DOHH2 (cell line): ENCODE measurements at regions not wholly inside any gene's neighbourhood (a gene's known extent, or its start where the extent isn't known, plus 50 kb on each side); places are given as distances from the start of the nearest gene placed in this dataset.

Source experiments
- H3F3A ChIP-seq: fragments of 200-600 bp; sonication (generic), shearing (Covaris generic); 2 replicates; pipeline ENCODE4 v1.6.0; 2016; ENCODE audit warnings: antibody characterized with exemption, mild to moderate bottlenecking; ENCODE audit not compliant: control insufficient read depth, insufficient read depth
- H3K27ac ChIP-seq: fragments of 200-600 bp; sonication (generic); 2 replicates; pipeline ENCODE4 v1.5.1; 2014; ENCODE audit warnings: low read depth, mild to moderate bottlenecking, low read length, moderate library complexity
- H3K27me3 ChIP-seq: fragments of 200-600 bp; sonication (generic); 2 replicates; pipeline ENCODE4 v1.6.1; 2014; ENCODE audit warnings: mild to moderate bottlenecking, low read length, mixed read lengths; ENCODE audit not compliant: control insufficient read depth
- H3K36me3 ChIP-seq: fragments of 200-600 bp; sonication (generic); 2 replicates; pipeline ENCODE4 v1.6.1; 2014; ENCODE audit warnings: mild to moderate bottlenecking, low read length, moderate library complexity, mixed read lengths; ENCODE audit not compliant: control insufficient read depth
- H3K4me1 ChIP-seq: fragments of 200-600 bp; sonication (generic); 2 replicates; pipeline ENCODE4 v1.6.1; 2014; ENCODE audit warnings: mild to moderate bottlenecking, low read length, mixed read lengths; ENCODE audit not compliant: control insufficient read depth
- H3K4me2 ChIP-seq: fragments of 200-600 bp; sonication (generic); 2 replicates; pipeline ENCODE4 v1.6.0; 2014; ENCODE audit warnings: mild to moderate bottlenecking, low read length, moderate library complexity
- H3K4me3 ChIP-seq: fragments of 200-600 bp; sonication (generic); 2 replicates; pipeline ENCODE4 v1.5.1; 2014; ENCODE audit warnings: mild to moderate bottlenecking, low read length, mixed read lengths
- H3K79me2 ChIP-seq: fragments of 200-600 bp; sonication (generic); 2 replicates; pipeline ENCODE4 v1.6.1; 2014; ENCODE audit warnings: mild to moderate bottlenecking, low read length, mixed read lengths; ENCODE audit not compliant: control insufficient read depth
- H3K9me2 ChIP-seq: fragments of 200-600 bp; sonication (generic); replicated peaks from 2 replicates; pipeline ENCODE4 v1.6.1; 2014; ENCODE audit warnings: mild to moderate bottlenecking, low read length, mixed read lengths; ENCODE audit not compliant: control insufficient read depth
- H3K9me3 ChIP-seq: fragments of 200-600 bp; sonication (generic); 2 replicates; pipeline ENCODE4 v1.6.1; 2014; ENCODE audit warnings: antibody characterized with exemption, low read length, mixed read lengths; ENCODE audit not compliant: control insufficient read depth, insufficient read depth
- H4K20me1 ChIP-seq: fragments of 200-600 bp; sonication (generic); 2 replicates; pipeline ENCODE4 v1.6.0; 2014; ENCODE audit warnings: low read depth, mild to moderate bottlenecking, antibody characterized with exemption, low read length, moderate library complexity; ENCODE audit not compliant: control insufficient read depth, insufficient read depth
- CTCF ChIP-seq: fragments of 200-600 bp; sonication (generic); IDR thresholded peaks from one replicate; pipeline ENCODE4 v1.5.1; 2014; ENCODE audit warnings: antibody characterized with exemption, mild to moderate bottlenecking, low read depth, low read length; ENCODE audit not compliant: poor library complexity, severe bottlenecking
- EZH2phosphoT487 ChIP-seq: fragments of 200-600 bp; sonication (generic); IDR thresholded peaks from 2 replicates; pipeline ENCODE4 v1.6.1; 2017; ENCODE audit warnings: borderline replicate concordance, mild to moderate bottlenecking, antibody characterized with exemption, low read length, moderate library complexity, mixed read lengths

GRCh38 chr3:20890111-20890519 is 704.1 kb upstream of the SGO1 start:
- TF ChIP-seq CTCF (no peak), EZH2phosphoT487 (no peak)
- H3K4me3 ChIP-seq: no peak overlapping the region
- H3K79me2 ChIP-seq: no peaks in the 10 kb centered on the region
- H3K4me2 ChIP-seq: no peak overlapping the region
- no peaks in the 10 kb centered on the region for H3K9me3 ChIP-seq
- no peaks in the 10 kb centered on the region for H3K36me3 ChIP-seq
- H3K9me2 ChIP-seq: no peaks in the 10 kb centered on the region
- H3K4me1 ChIP-seq: no peaks in the 10 kb centered on the region
- H3K27me3 ChIP-seq: no peaks in the 10 kb centered on the region
- H3K27ac ChIP-seq: no peak overlapping the region
- no peaks in the 10 kb centered on the region for H4K20me1 ChIP-seq
- no peaks in the 10 kb centered on the region for H3F3A ChIP-seq

GRCh38 chr3:20878691-20879090 is 692.7 kb upstream of the SGO1 start:
- no peaks in the 10 kb centered on the region for H4K20me1 ChIP-seq
- H3F3A ChIP-seq: no peaks in the 10 kb centered on the region
- H3K4me3 ChIP-seq: no peak overlapping the region
- H3K4me2 ChIP-seq: no peak overlapping the region
- no peaks in the 10 kb centered on the region for H3K9me3 ChIP-seq
- no peaks in the 10 kb centered on the region for H3K4me1 ChIP-seq
- no peak overlapping the region for H3K27ac ChIP-seq
- no peaks in the 10 kb centered on the region for H3K79me2 ChIP-seq
- no peak for TF ChIP-seq EZH2phosphoT487
- no peak for TF ChIP-seq CTCF
- H3K36me3 ChIP-seq: no peaks in the 10 kb centered on the region
- H3K27me3 ChIP-seq: no peaks in the 10 kb centered on the region
- H3K9me2 ChIP-seq: no peaks in the 10 kb centered on the region

- Histone ChIP-seq H4K20me1 (no peaks in the 10 kb centered on the region), H3K79me2 (no peaks in the 10 kb centered on the region), H3K4me3 (no peak overlapping the region), H3K9me2 (no peaks in the 10 kb centered on the region), H3K4me2 (no peak overlapping the region), H3K27ac (no peak overlapping the region), H3F3A (no peaks in the 10 kb centered on the region), H3K4me1 (no peaks in the 10 kb centered on the region), H3K27me3 (no peaks in the 10 kb centered on the region), H3K36me3 (no peaks in the 10 kb centered on the region), H3K9me3 (no peaks in the 10 kb centered on the region)
- TF ChIP-seq CTCF (no peak), EZH2phosphoT487 (no peak)
Measured at GRCh38 chr3:20873235-20873634, 687.2 kb upstream of the SGO1 start.
